NCI-H510A (cell line): ENCODE measurements at regions not wholly inside any gene's neighbourhood (a gene's known extent, or its start where the extent isn't known, plus 50 kb on each side); places are given as distances from the start of the nearest gene placed in this dataset.

Source experiments
- DNase-seq: peaks from one replicate; lab custom pipeline; 2025; lab: John Stamatoyannopoulos, UW

DNA sequence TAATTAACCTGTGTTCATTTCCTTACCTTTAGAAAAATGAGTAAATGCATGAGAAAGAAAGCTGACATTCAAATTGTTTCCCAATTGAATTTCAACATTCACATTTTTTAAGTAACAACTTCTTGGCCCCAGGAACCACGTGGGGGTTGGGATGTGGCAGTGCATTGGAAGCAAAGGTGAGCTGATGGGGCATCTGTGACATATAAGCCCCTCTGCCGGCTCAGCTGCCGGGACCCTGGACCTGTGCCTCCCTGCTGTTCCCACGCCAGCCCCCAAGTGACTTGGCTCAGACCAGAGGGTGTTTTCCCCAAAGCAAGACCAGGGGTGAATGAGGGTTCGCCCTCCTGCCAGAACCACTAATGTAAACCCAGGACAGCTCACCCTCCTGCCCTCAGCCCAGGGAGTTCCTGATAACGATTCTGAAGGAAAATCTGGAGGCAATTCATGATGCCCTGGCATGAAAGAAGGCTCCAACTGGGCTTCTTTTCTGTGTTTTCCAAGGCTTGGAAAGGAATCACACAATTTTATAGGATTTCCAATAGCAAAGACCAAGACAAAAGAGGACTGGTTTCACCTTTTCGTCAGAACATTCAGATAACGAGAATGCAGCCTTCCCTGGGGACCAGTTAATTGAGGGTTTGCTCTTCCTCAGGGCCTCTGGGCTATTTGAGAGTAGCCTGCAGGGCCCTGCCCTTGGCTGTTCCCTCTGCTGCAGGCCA, 193.2 kb upstream of the TWIST2 start:
- no peak for DNase-seq

DNA sequence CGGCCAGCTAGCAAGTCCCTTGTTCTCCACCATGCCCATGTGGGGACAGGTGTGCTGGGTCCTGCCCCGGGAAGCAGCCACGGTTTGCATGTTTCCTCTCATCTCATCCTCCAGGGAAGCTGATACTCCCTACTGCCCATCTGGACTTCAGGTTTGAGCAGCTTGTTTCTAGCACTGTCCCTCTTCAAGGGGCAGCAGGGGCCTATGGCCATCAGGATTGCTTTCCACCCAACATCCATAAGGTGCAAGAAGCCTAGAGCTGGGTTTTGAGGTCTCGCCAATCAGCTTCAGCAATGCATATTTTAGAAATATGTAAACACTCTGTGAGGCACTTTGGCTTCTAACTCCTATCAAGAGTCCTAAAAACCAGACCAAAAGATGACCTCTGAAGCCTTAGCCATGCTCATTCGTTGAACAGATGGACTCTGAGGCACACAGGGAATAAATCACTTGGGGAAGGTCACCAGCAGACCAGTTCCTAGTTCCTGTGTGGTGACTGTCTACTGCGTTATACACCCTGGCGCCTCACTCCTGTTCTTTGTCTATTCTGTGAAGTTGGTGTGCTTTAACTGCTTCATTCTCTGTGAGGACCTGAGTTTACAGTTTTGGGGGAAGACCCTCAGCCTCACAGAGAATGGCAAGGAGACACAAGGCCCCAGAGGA, 192.6 kb upstream of the TWIST2 start:
- no peak for DNase-seq

DNA sequence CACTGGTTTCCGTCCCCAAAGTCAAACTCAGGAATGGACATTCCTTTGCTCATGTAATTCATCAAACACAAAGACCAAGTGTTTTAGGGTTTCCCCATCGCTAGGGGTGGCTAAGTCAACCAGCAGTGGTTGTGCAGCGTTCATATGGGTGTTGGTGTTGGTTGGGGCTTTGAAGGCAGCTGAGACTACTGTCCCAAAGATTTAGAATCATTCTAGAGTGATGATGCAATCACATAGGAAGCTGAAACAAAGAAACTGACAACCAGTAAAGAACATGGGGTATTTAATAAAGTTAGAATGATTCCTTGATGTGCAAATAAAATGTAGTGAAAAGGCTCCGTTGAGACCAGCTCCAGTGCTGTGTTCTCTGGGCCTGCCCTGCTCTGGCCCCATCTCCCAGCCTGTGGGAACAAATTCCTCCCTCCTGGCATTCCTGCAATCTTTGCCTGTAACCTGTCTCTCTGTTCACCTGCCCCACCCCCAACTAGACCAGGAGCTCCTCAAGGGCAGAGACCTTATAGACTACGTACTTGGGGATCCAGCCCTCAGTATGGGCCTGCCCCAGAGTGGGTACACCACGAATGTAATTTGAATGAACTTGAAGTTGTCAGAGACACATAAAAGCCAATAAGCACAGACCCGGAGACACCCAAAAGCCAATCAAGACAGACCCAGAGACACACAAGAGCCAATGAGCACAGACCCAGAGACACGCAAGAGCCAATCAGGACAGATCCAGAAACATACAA, 191.7 kb upstream of the TWIST2 start:
- DNase-seq = no peak

DNA sequence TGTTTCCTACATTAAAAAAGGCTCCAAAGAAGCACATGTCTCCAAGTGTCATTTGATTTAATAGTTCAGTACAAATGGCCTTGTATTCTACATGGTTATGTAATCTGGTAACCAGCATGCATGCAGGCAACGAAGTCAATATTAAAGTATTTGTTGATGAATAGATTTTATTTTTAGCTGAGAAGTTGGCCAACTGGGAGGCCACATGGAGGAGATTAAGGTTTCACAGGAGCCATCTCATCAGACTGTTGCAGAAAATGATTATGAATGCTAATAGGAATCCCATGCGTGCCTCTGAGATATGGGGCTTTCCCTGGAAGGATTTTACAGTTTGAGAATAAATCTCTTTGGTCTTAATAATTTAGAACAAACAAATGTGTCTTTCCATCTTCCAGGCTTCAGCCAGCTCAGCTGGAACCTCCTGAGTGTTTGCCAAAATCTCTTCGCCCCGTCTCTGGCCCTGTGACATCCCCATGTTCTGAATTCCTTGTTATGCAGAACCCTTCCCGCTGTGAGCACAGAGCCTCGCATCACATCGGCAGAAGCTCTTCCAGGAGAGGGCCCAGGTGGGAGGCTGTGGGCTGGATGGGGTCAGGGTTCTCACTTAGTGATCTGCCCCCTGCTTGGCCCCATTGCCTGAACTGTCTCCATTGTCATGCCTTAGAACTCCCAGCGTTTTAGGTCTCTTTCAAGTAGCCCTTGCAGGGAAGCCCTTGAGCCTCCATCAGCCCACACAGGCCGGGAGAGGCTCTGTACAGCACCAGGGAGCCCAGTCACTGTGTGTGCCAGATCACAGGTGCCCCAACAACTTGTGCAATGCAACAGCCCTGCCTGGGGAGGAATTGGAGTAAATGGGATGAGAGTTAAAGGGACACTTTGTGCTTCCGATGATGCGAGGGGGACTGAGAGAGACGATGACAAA, 190.5 kb upstream of the TWIST2 start:
- DNase-seq = no peak

DNA sequence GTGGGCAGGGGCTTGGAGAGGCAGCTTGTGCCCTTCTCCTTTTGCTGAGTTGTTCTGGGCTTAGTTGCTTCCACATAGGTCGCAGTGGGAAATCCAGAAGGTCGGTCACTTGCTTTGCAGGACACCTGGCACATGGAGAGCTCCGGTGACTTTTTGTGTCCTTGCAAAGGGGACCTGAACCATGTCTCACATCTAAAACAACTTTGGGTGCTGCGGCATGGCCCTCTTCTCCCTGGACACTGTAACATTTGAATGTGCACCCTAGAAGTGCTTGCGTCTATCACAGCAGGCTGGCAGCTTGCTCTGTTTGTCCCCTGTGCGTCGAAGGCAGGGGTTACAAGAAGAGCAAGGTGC, 189.9 kb upstream of the TWIST2 start:
- DNase-seq = no peak

DNA sequence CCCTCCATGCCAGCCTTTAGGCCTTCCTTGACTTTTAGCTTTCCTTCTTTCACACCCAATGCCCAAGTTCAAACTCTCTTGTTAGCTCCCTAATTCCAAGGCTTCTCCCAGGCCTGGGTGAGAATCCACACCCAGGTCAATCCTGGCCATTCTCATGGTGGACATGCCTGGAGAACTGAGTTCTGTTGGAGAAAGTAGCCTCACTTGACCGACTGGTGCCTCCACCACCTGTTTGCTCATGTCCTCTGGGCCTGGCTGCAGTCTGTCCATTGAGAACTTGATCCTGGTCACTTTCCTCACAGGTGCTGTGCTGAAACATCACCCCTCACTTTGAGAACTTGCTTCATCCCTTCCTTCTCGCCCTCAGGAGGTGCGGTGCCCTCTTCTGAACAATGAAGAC, 189.1 kb upstream of the TWIST2 start:
- no peak for DNase-seq

DNA sequence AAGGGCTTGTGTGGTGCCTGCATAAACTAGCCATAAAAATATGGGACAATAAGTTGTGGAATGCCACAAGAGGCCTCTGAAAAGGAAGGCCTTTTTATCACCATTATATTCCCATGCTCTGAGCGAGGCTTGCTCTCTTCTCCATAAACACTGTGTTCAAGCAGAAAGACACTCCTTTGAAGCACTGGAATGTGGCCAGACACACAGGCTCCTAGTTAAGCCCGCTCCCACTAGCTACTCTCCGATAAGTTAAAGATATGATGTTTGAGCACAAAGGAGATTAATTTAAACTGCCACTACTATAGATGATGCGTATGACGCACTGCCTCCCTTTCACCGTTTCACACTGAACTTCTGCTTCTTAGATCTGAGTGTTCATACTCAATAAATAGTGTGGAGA, 188.7 kb upstream of the TWIST2 start:
- DNase-seq = no peak

DNA sequence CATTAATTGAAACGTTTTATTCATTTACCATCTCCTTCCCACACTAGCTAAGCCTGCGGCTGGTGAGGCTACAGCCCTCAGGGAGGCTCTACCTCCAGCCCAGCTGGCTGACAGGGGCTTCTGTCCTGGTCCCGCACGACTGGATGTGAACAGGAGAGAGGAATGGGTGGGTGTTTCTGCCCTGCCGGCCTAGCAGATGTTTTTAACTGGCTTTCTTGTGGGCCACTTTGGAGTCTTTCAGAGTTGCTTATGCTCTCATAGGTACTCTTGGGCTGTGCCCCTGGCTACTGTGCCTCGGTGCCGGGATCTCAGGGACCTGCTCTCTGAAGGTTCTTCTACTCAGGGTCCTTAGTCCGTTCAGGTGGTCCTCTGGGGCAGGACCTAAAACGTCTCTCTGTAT, 184.3 kb upstream of the TWIST2 start:
- DNase-seq = no peak

DNA sequence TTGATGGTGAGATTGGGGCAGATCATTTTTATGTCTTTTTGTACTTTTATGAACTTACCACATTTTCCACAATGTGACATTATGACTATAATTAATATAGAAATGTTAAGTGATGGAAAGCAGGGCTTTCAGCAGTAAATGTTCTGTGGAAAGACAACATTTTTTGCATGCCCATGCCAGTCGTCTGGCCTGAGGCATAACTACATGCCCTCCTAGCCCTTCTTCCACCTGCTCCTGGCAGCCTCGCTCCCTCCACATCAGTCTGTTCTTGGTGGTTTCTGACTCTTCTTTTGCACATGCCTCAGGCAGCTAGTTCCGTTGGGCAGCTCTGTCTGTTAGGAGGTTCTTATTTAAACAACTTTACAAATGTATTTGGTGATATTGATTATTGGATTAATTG, 182.0 kb upstream of the TWIST2 start:
- no peak for DNase-seq

DNA sequence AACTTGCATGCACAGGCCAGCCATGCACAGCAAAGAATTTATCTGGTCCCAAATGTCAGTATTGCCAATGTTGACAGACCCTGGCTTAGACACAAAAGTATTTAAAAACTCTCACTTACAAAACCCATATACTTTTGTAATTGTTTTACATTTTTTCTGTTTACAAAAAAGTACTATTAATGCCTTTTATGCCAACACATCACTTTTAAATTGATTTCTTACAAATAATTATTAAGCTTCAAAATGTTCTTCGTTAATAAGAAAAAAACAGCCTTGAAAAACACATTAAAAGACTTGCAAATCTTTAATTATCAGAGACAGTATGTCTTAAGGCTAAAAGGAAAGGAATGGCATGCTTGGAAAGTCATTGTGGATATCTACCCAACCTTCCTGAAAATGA, 181.3 kb upstream of the TWIST2 start:
- no peak for DNase-seq

DNA sequence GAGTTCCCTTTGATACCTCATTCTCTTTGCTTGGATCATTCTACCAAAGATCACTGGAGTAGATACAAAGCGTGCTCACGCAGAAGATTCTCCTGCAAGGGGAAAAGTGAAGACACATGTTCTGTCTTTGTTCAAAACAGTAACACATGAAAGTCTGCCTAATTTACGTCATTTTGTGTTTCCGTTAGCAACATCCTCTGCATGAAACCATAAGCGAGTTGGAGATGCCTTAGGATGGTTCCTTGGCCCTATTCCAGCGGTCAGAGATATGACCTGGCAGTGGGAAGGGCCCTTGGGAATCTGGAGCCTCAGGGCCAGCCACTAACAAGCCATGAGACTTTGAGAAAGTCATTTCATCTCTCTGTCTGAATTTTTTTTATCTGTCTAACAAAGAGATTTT, 180.9 kb upstream of the TWIST2 start:
- DNase-seq = no peak

DNA sequence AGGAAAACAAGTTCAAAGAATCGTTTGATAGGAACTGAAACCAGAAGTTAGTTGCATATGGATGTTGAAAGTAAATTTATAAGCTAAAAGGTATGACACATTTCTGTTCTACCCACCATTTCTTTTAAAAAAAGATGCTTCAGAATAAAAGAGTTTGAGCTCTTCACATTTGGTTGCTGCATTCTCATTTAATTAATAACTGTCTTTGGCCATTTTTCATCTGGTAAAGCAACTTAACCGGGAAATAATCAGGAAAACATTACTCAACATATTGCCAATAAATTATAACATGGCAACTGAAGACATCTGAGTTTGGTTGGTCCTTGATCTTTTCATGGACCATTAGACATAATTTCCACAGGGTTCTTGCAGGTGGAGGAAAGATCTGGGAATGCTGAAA, 180.2 kb upstream of the TWIST2 start:
- no peak for DNase-seq

DNA sequence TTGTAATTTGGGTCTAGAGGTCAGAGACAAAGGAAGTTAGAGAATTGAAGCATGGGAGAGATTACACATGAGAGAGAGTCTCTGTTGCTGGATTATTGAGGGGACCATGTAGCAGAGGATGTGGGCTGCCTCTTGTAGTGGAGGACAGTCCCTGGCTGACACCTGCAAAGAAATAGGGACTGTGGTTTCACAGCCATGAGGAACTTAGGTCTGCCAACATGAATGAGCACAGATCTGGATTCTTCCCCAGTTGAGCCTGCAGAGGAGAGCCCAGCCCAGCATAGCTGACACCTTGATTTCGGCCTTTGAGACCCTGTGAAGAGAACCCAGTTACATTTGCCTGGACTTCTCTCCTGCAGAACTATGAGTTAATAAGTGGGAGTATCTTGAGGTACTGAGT, 179.5 kb upstream of the TWIST2 start:
- no peak for DNase-seq

DNA sequence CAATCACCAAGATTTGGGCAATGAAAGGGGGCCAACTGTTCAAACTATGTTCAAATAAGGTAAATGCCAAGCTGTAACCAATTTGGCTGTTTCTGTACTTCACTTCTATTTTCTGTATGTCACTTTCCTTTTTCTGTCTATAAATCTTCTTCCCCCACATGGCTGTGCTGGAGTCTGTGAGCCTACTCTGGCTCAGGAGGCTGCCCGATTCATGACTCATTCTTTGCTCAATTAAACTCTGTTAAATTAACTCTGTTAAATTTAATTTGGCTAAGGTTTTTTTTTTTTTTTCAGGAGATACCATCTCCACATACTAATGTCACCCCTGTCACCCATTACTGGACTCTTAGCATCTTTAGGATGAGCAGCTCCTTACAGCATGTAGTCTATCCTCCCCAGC, 178.8 kb upstream of the TWIST2 start:
- no peak for DNase-seq

DNA sequence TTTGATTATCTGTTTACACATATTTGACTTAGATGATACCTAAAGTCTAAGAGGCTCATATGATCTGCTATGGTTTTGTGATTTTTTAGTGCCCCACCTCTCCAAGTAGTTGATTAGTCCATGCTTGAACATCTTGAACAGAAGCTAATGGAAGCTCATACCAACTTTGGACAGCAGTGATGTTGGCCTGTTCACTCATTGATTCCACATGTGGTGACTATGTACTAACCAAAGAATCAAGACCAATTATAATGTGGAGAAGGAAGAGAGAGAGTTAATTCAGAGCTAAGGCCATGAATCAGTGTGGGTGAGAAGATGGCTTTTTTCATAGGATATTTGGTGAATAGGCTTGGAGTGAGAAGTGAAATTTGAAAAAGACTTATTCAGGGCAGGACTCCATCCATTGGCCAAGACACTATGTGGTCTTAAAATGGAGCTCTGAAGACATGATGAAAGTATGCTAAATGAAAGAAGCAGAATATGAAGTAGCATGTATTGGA, 178.3 kb upstream of the TWIST2 start:
- DNase-seq = no peak

DNA sequence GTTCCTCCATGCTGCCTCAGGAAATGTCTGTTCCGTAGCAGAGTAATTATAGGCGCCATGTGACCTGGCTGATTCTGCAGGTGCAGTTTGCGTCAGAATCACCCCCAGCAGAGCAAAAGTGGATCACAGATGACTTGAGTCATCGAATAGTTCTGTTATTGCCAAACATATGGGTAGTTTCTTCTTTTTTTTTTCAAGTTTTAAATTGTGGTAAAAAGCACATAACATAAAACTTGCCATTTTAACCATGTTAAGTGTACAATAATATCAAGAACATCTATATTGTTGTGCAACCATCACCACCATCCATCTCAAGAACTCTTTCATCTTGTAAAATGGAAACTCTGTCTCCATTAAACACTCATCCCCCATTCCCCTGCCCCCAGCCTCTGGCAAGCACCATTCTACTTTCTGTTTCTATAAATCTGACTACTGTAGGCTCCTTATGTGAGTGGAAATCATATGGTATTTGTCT, 177.7 kb upstream of the TWIST2 start:
- DNase-seq = no peak

DNA sequence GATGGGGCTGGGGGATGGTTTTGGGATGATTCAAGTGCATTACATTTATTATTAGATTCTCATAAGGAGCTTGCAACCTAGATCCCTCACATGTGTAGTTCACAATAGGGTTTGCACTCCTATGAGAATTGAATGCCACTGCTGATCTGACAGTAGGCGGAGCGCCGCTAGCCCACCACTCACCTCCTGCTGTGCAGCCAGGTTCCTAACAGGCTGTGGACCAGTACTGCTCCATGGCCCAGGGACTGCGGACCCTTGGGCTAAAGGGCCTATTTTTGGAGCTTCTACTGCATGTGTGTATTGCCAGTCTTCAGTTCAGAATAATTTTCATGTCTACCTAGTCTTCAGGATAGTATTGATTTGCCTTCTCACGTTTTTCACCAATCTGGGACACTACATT, 165.3 kb upstream of the TWIST2 start:
- DNase-seq = no peak

DNA sequence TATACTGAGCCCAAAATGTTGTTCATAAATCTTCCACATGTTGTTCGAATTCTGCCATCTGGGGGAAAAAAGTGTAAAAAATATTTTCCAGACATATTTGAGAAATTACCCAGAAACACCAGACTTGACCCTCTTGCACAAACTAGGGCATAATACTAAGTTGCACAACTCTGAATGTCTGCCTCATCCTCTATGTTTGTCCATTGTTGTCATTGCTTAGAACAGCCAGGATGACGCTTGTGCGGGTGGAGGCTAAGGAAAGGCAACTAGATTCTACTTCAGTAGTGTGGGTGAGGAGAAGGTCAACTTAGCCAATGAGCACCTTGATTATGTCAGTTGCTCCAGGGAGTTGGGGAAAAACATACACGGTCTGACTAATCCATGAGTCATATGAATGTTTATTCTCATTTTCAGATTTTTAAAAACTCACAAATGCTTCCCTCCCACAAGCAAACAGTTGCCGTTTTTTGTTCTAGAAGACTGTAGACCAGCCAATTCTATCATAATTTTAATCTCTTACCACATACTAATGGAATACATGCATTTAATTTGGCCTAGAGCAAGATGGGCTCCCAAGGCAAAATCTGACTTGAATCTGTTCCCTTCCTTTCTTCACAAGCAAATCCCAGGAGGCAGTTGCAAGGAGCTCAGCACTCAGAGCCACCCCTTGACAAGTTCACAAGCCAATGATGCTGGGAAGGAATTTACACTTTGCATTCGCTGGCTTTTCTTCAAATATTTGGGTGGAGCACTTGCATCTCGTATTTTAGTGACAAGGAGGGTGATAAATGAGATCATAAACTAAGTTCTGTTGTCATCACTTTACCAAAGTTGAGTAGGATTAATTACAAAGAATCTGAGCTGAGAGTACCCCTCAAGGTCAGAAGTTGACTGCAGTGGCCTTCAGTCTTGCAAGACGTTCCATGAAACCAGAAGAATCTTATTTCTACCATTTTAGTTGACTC, 163.2 kb upstream of the TWIST2 start:
- no peak for DNase-seq

DNA sequence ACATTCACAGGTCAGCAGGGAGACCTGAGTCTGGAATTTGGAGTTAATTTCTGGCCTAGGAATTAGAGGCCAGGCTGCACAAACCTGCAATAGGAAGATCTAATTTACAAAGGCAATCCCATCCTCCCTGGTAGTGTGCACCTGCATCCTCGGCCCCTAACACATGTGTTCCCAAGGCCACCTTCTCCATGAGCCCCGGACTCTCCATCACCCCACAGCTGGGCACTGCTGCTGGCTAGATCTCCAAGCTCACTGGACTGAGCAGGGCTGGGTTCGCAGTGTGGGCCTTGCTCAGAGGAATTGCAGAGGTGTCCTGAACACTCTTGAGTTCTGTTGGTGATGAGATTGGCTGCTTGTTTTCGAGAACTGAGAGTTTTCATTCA, 162.6 kb upstream of the TWIST2 start:
- no peak for DNase-seq

DNA sequence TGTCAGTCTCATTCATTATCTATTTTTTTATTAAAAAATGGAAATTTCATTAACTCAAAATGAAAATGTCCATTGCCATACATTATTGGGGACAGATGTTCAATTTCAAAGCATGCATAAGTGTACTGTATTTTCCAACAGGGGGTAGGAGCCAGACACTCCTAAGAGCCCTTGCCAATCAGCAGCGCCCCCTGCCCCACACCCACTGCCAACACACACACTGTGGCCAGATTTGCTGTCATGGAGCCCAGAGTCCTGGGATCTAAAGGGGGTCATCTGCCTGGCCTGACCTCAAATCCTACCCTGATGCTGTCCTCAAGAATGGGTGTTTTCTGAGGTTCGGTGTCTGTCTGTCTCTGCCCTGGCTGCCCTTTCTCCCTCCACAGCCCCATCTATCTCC, 162.2 kb upstream of the TWIST2 start:
- no peak for DNase-seq

DNA sequence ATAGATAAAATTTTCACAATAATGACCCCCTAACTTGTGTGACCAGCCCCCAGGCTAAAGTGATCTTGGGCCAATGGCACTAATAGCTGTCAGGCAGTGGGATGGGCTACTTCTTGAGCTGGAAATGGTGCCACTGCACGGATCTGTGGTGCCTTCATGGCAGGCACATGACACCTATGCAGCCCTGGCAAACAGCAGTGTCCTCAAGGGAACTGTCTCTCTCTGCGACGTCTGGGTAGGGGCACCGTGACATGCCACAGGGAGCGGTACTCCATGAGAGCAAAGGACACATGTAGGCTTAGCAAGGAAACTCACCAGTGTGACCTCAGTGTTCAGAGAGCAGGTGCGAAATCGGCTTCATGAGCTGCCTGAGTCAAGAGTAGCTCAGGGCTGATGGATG, 161.7 kb upstream of the TWIST2 start:
- no peak for DNase-seq
